Right lobe of liver (tissue), 6 donors: ENCODE measurements at regions not wholly inside any gene's neighbourhood (a gene's known extent, or its start where the extent isn't known, plus 50 kb on each side); places are given as distances from the start of the nearest gene placed in this dataset.
"Not testable (repeated sequence)": the region's sequence is repeated elsewhere in the genome, so short reads cannot be mapped to it uniquely, and the experiment has no call there.

Experiments
- ATAC-seq, 4 donors: fragments of 200-7000 bp; cut with Tn5 transposase; one replicate each; pipeline ENCODE4 v1.9.1; 2020; ENCODE audit warnings: mild to moderate bottlenecking in 4 of 4, moderate library complexity in 4 of 4
- DNase-seq, 3 donors: peaks; one replicate each; pipeline ENCODE4 v3.0.0-alpha.2; 2020
- H3K27ac ChIP-seq, 3 donors: fragments of 200-600 bp; one replicate each; pipeline ENCODE4 v1.8.0; 2022
- H3K27me3 ChIP-seq, 2 donors: fragments of 200-600 bp; one replicate each; pipeline ENCODE4 v1.8.0; 2022
- H3K36me3 ChIP-seq, 4 donors: fragments of 200-600 bp; sonication (generic) in 1 of 4; one replicate each; pipeline versions ENCODE4 v1.5.1 to v1.8.0; 2017 to 2022; ENCODE audit warnings: control low read depth in 1 of 4
- H3K4me1 ChIP-seq, 4 donors: fragments of 200-600 bp; sonication (generic) in 1 of 4; one replicate each; pipeline versions ENCODE4 v1.5.1 to v1.8.0; 2017 to 2022; ENCODE audit warnings: control low read depth in 1 of 4
- H3K4me3 ChIP-seq, 3 donors: fragments of 200-600 bp; one replicate each; pipeline ENCODE4 v1.8.0; 2022
- H3K9me3 ChIP-seq, 4 donors: fragments of 200-600 bp; sonication (generic) in 1 of 4; one replicate each; pipeline versions ENCODE4 v1.5.1 to v1.8.0; 2017 to 2022; ENCODE audit warnings: control low read depth in 1 of 4
- CTCF ChIP-seq, 4 donors: fragments of 200-600 bp in 3 of 4; fragments of 450-650 bp in 1 of 4; IDR thresholded peaks; one replicate each; pipeline versions ENCODE4 v1.5.1 to v1.8.0; 2016 to 2022; ENCODE audit warnings: antibody characterized with exemption in 4 of 4, mild to moderate bottlenecking in 2 of 4
- POLR2A ChIP-seq: fragments of 450-650 bp; IDR thresholded peaks from one replicate; pipeline ENCODE4 v1.6.1; 2017; ENCODE audit warnings: antibody characterized with exemption, mild to moderate bottlenecking
- WGBS: methylation state at CpG from one replicate; pipeline ENCODE4 v1.1.6; 2018; ENCODE audit warnings: low coverage, low lambda C conversion rate; ENCODE audit not compliant: insufficient coverage; ENCODE audit errors: missing lambda C conversion rate; 5-methylcytosine and 5-hydroxymethylcytosine counted together
- intact Hi-C, 2 donors: fragments of 100-400 bp; cut with DNase I; formaldehyde crosslinking; loops; one replicate each; pipeline versions ENCODE4 v1.11.2 to v1.14.1; 2022
- donor health status: DM: no; HTN: yes; CAD: no.
- donor health status: DM: no; HTN: no; CAD: no.
- donor health status: DM: no; HTN: no; CAD: no.
- donor health status: DM: no; HTN: yes; CAD: no.
- donor health status: DM: no; HTN: yes; CAD: no.

GRCh38 chr16:29294951-29295795, 111.3 kb downstream of the NPIPB11 start:
- intact Hi-C loops, ATAC-seq, DNase-seq, H3K9me3 ChIP-seq, H3K4me3 ChIP-seq, H3K27me3 ChIP-seq, H3K4me1 ChIP-seq, H3K27ac ChIP-seq, H3K36me3 ChIP-seq: not testable (repeated sequence)
- 88% methylated on average over 7 of the region's 21 CpGs for WGBS

GRCh38 chr16:29294400-29294933, 112.0 kb downstream of the NPIPB11 start:
- DNase-seq, H3K27ac ChIP-seq, H3K36me3 ChIP-seq, ATAC-seq, intact Hi-C loops, H3K4me1 ChIP-seq, H3K27me3 ChIP-seq, H3K9me3 ChIP-seq, H3K4me3 ChIP-seq: not testable (repeated sequence)
- WGBS = 83% methylated on average over 1 of the region's 12 CpGs

- H3K27me3 ChIP-seq, ATAC-seq, H3K4me3 ChIP-seq, intact Hi-C loops, H3K9me3 ChIP-seq, H3K36me3 ChIP-seq, H3K27ac ChIP-seq, DNase-seq, H3K4me1 ChIP-seq: not testable (repeated sequence)
- 40% methylated on average over 1 of the region's 9 CpGs for WGBS
These were observed 113.0 kb downstream of the NPIPB11 start for GRCh38 chr16:29293545-29293944.

- H3K27ac ChIP-seq = not testable (repeated sequence)
- ATAC-seq = peak; percentile 27 to 55 (median 39)
These were observed 113.5 kb downstream of the NPIPB11 start for GRCh38 chr16:29292952-29293471.

GRCh38 chr16:29291329-29292271, 114.9 kb downstream of the NPIPB11 start:
- DNase-seq, H3K9me3 ChIP-seq, H3K27me3 ChIP-seq, H3K4me1 ChIP-seq, H3K4me3 ChIP-seq, intact Hi-C loops, H3K27ac ChIP-seq, H3K36me3 ChIP-seq, ATAC-seq: not testable (repeated sequence)
- no CpG with 5 or more reads among the region's 30 CpGs for WGBS

More at GRCh38 chr16:29292952-29293471, 113.5 kb downstream of the NPIPB11 start:
- WGBS = 60% methylated on average over 3 of the region's 24 CpGs
- H3K27me3 ChIP-seq, H3K9me3 ChIP-seq, H3K4me1 ChIP-seq, H3K36me3 ChIP-seq, H3K4me3 ChIP-seq, intact Hi-C loops: not testable (repeated sequence)
- DNase-seq = peak in 1 of 3 donors; percentile 67

- H3K36me3 ChIP-seq = no peaks in the 10 kb centered on the region
- peaks cover 0 to 5% (median 0%) of the 10 kb centered on the region in 4 donors for H3K4me1 ChIP-seq
- WGBS = 35% methylated on average over 8 of the region's 24 CpGs
- peak overlapping the region in 2 of 3 donors; percentile 3 to 65 for H3K27ac ChIP-seq
- H3K27me3 ChIP-seq = no peaks in the 10 kb centered on the region
- ATAC-seq (peak; percentile 73 to 85 (median 78)), DNase-seq (peak; percentile 87 to 97 (median 89))
- no peak for TF ChIP-seq POLR2A
- no peak for TF ChIP-seq CTCF (IDR thresholded peaks at IDR 0.05)
- no peak overlapping the region for H3K4me3 ChIP-seq
- H3K9me3 ChIP-seq = no peaks in the 10 kb centered on the region
- intact Hi-C loops = no loop called here
These were observed 115.8 kb downstream of the NPIPB11 start for GRCh38 chr16:29290631-29291247.

- H3K4me3 ChIP-seq, DNase-seq, H3K27me3 ChIP-seq, H3K4me1 ChIP-seq, H3K36me3 ChIP-seq, intact Hi-C loops, H3K9me3 ChIP-seq: not testable (repeated sequence)
- no CpG with 5 or more reads among the region's 13 CpGs for WGBS
- ATAC-seq = peak in 2 of 4 donors; percentile 0
- H3K27ac ChIP-seq = peak overlapping the region in 1 of 3 donors; percentile 65
These were observed 116.8 kb downstream of the NPIPB11 start for GRCh38 chr16:29289516-29290239.

- H3K27ac ChIP-seq, DNase-seq, intact Hi-C loops, H3K9me3 ChIP-seq, H3K4me1 ChIP-seq, ATAC-seq, H3K36me3 ChIP-seq, H3K4me3 ChIP-seq, H3K27me3 ChIP-seq: not testable (repeated sequence)
- 67% methylated on average over 1 of the region's 29 CpGs for WGBS
These were observed 117.6 kb downstream of the NPIPB11 start for GRCh38 chr16:29288711-29289474.
